ENCODE measurements at regions not wholly inside any gene's neighbourhood (a gene's known extent, or its start where the extent isn't known, plus 50 kb on each side); places are given as distances from the start of the nearest gene placed in this dataset.

DNA sequence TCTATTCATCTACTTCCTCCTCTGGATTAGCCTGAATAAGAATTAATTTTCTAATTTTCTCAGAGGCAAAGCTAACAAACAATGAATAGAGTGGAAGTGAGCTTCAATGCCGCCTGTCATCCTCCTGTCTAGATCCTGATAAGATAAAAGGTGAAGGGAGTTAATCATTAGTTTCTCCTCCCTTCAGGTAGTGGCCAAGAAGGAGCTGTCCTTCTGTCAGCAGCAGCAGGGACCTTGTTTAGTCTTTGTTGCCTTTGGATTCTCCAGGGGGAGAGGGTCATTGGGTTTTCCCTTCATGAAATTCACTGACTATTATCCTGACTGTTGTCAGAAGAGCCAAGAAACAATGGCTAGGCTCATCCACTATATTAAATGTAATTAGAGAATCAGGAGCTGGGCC lies 420.2 kb upstream of the GOT2 start:
- H3K36me3 ChIP-seq = no peaks in the 10 kb centered on the region
- no peaks in the 10 kb centered on the region for H3K9me3 ChIP-seq
- intact Hi-C loops (cut with DNase I) = no loop called here
- no peak for TF ChIP-seq POLR2AphosphoS5 (IDR thresholded peaks at IDR 0.05)
- TF ChIP-seq, protein P1, sequence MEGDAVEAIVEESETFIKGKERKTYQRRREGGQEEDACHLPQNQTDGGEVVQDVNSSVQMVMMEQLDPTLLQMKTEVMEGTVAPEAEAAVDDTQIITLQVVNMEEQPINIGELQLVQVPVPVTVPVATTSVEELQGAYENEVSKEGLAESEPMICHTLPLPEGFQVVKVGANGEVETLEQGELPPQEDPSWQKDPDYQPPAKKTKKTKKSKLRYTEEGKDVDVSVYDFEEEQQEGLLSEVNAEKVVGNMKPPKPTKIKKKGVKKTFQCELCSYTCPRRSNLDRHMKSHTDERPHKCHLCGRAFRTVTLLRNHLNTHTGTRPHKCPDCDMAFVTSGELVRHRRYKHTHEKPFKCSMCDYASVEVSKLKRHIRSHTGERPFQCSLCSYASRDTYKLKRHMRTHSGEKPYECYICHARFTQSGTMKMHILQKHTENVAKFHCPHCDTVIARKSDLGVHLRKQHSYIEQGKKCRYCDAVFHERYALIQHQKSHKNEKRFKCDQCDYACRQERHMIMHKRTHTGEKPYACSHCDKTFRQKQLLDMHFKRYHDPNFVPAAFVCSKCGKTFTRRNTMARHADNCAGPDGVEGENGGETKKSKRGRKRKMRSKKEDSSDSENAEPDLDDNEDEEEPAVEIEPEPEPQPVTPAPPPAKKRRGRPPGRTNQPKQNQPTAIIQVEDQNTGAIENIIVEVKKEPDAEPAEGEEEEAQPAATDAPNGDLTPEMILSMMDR (IDR thresholded peaks at IDR 0.05) = no peak
- no peaks in the 10 kb centered on the region for H3K27me3 ChIP-seq (replicated peaks; ENCODE audit: insufficient read depth)
- no peaks in the 10 kb centered on the region for H3K4me1 ChIP-seq (replicated peaks)
- no peak for DNase-seq (ENCODE audit: low spot score)
- WGBS = 38% methylated on average over 1 of the region's 1 CpG
- no peak overlapping the region for H3K27ac ChIP-seq
- H3K4me3 ChIP-seq = no peak overlapping the region

DNA sequence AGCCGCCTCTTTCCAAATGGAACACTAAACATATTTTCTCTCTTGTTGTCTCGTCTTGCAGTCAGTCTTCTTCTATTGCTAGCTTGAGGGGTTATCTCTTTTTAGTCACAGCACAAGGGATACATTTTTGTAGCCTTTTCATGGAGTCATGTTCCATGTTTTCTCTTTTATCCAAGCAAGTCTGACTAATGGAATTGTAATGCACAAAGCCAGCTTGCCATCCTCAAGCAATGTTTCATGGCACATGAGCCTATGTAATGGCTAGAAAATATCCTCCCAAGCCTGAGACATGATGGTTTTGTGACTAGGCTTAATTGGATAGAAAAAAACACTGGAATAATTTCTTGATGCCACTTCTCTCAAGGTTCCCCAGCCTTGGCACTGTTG lies 414.6 kb upstream of the GOT2 start:
- TF ChIP-seq, protein P1 (IDR thresholded peaks at IDR 0.05) = no peak
- H3K9me3 ChIP-seq = no peaks in the 10 kb centered on the region
- intact Hi-C loops (cut with DNase I) = no loop called here
- H3K36me3 ChIP-seq = no peaks in the 10 kb centered on the region
- no peak for DNase-seq (ENCODE audit: low spot score)
- H3K4me1 ChIP-seq (replicated peaks) = no peaks in the 10 kb centered on the region
- no peak overlapping the region for H3K4me3 ChIP-seq
- H3K27ac ChIP-seq = no peak overlapping the region
- no peaks in the 10 kb centered on the region for H3K27me3 ChIP-seq (replicated peaks; ENCODE audit: insufficient read depth)
- WGBS = 82% methylated on average over 2 of the region's 2 CpGs

DNA sequence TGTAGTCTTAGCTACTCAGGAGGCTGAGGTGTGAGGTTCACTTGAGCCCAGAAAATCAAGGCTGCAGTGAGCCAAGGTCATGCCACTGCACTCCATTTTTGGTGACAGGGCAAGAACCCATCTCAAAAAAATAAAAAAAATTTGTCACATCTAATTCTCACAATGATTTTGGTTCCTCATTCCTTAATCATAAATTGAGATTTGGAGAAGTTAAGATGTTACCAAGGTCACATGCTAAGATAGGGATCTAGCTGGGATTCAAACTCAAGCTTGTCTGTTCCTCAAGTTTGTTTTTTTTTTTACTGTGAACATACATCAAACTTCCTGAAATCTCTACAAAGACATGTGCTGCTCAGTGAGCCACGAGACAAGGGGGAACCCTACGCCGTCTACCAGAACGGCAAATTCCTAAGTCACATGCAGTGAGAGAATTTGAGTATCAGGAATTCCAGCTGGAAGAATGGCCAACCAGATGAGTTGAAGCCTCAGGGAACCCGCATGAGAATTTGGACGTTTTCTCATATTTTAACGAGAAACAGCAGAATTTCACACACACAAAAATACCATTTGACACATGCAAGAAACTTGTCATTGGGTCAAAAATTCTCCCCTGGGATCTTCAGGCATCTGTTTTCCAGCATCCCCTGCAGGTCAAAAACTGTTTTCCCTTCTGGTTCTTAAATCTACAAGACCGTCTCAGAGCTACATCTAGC lies 414.1 kb upstream of the GOT2 start:
- no peak overlapping the region for H3K4me3 ChIP-seq
- H3K27me3 ChIP-seq (replicated peaks; ENCODE audit: insufficient read depth) = no peaks in the 10 kb centered on the region
- intact Hi-C loops (cut with DNase I) = no loop called here
- WGBS = 86% methylated on average over 8 of the region's 8 CpGs
- TF ChIP-seq, protein P1 (IDR thresholded peaks at IDR 0.05) = no peak
- TF ChIP-seq POLR2AphosphoS5 (IDR thresholded peaks at IDR 0.05) (no peak), POLR2A (IDR thresholded peaks at IDR 0.05) (no peak)
- H3K36me3 ChIP-seq = no peaks in the 10 kb centered on the region
- no peak overlapping the region for H3K27ac ChIP-seq
- no peaks in the 10 kb centered on the region for H3K9me3 ChIP-seq
- no peak for DNase-seq (ENCODE audit: low spot score)
- no peaks in the 10 kb centered on the region for H3K4me1 ChIP-seq (replicated peaks)

DNA sequence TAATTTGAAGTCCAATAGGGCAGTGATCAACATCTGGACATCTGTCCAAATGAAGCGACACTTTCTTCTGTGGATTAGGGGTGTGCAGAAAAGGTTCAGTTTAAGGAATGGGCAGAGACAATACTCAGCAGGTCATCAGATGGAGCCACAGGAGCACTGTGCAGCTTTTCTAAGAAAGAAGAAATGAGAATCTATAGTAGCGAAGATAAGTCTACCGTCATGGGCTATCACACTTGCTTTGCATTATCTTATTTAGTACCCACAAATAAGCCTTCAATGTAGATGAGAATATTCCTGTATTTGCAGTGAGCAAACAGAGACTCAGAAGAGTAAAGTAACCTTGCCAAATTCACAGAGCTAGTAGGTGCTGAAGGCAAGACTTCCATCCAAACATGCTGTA lies 412.0 kb upstream of the GOT2 start:
- no peak for TF ChIP-seq POLR2AphosphoS5 (IDR thresholded peaks at IDR 0.05)
- TF ChIP-seq POLR2A (IDR thresholded peaks at IDR 0.05) = no peak
- TF ChIP-seq, protein P1 (IDR thresholded peaks at IDR 0.05) = no peak
- H3K27ac ChIP-seq = no peak overlapping the region
- H3K9me3 ChIP-seq = no peaks in the 10 kb centered on the region
- no peak for DNase-seq (ENCODE audit: low spot score)
- H3K4me3 ChIP-seq = no peak overlapping the region
- H3K27me3 ChIP-seq (replicated peaks; ENCODE audit: insufficient read depth) = no peaks in the 10 kb centered on the region
- WGBS = 84% methylated on average over 3 of the region's 3 CpGs
- intact Hi-C loops (cut with DNase I) = no loop called here
- H3K36me3 ChIP-seq = no peaks in the 10 kb centered on the region
- no peaks in the 10 kb centered on the region for H3K4me1 ChIP-seq (replicated peaks)

DNA sequence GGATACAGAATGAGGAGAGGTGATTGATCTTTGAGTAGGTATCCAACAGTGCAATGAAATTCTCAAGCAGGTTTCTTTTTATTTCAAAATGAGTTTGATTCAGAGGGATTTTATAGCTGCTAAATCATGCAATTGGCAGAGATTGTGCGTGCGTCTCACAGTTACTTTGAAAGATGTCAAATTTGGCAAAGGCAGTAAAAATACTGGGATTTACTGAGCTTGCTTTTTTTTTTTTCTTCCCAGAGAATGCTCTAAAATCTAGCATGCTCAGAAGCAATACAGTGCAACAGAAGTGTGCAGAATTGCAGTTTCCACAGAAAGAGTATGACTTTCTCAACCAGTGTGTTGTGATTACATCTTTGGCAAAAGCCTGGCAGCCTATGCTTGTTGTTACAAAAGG lies 410.7 kb upstream of the GOT2 start:
- WGBS = 20% methylated on average over 2 of the region's 2 CpGs
- H3K4me3 ChIP-seq = no peak overlapping the region
- TF ChIP-seq POLR2A (IDR thresholded peaks at IDR 0.05) (no peak), POLR2AphosphoS5 (IDR thresholded peaks at IDR 0.05) (no peak)
- TF ChIP-seq, protein P1 (IDR thresholded peaks at IDR 0.05) = no peak

More for the DNA sequence above, 410.7 kb upstream of the GOT2 start:
- no peaks in the 10 kb centered on the region for H3K4me1 ChIP-seq (replicated peaks)
- H3K27me3 ChIP-seq (replicated peaks; ENCODE audit: insufficient read depth) = no peaks in the 10 kb centered on the region
- DNase-seq (ENCODE audit: low spot score) = no peak
- H3K36me3 ChIP-seq = no peaks in the 10 kb centered on the region
- no peak overlapping the region for H3K27ac ChIP-seq
- intact Hi-C loops (cut with DNase I) = no loop called here
- H3K9me3 ChIP-seq = no peaks in the 10 kb centered on the region

Measured in prostate gland (tissue), 2 donors.